Hematopoietic multipotent progenitor cell treated with erythropoietin and hydrocortisone succinate and interleukin-3 and kit ligand, for 15 days (in vitro differentiated cells): ENCODE measurements at regions not wholly inside any gene's neighbourhood (a gene's known extent, or its start where the extent isn't known, plus 50 kb on each side); places are given as distances from the start of the nearest gene placed in this dataset.

Experiments
- DNase-seq: peaks from one replicate; pipeline ENCODE4 v3.0.0-alpha.2; 2015; ENCODE audit warnings: low spot score

DNA sequence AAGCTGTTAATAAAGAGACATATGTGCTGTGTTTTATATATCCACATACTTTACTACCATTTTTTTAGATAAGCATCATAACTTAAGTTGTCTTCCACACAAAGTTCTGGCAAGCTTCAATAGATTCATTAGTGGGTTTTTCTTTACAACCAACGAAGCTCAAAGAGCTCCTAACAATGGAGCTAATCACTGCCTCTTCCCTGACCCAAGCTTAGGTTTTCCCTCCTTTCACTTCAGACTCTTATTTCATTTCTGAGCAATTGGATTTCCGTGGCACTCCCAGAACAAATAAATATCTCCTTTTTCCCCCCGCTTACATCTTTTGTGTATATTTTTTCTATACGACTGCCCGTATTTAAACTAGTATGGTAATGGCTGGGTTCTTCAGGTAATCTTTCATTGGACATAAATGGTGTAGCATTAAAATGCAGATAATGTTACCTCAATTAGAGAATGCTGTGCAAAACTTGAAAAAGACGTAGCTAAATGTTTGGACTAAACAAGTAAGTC lies 275.5 kb upstream of the TMEM161B start:
- no peak for DNase-seq

DNA sequence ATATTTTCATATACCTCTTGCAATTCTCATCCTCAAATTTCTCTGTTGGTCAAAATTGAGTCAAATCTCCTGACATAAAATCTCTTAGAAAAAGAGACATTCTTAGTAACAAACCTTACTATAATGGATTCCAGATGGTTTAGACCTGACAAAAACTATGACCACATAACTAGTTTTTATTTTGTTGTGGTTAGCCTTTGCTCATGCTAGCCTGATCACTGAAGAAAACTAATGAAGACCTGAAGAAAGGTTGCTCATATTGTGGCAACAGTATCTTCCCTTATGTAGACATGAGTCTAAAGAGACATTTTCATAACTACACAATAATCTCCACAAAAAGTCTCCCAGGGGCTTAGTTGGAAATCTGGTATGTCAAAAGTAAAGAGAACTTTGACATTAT lies 274.1 kb upstream of the TMEM161B start:
- no peak for DNase-seq

DNA sequence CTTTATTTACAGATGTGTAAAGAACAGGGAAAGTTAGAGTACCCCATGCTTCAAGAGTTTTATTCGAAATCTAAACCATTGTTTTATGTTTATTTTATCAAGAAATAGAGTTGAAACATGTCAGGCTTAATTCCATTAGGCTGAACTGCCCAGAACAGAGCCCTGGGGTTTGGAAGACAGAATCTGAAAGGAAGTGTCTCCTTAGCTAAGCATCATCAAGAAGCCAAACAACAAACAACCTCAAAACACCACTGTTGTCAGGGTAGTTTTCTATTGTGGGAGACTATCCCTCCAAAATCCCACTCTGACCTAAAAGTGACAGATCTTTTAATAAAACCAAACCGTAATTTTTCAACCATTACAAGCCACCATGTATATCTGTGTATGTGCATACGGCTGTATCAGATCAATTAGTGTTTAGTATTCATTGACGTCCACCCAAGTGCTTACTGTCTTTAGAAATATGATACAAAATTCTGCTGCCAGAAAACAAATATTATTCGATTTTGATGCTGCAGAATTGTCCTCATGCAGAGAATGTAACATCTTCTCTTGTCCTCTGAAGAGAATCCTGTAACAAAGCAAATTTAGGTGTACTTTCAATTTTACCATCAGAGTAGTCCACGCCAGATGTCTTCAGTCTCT lies 271.9 kb upstream of the TMEM161B start:
- no peak for DNase-seq

DNA sequence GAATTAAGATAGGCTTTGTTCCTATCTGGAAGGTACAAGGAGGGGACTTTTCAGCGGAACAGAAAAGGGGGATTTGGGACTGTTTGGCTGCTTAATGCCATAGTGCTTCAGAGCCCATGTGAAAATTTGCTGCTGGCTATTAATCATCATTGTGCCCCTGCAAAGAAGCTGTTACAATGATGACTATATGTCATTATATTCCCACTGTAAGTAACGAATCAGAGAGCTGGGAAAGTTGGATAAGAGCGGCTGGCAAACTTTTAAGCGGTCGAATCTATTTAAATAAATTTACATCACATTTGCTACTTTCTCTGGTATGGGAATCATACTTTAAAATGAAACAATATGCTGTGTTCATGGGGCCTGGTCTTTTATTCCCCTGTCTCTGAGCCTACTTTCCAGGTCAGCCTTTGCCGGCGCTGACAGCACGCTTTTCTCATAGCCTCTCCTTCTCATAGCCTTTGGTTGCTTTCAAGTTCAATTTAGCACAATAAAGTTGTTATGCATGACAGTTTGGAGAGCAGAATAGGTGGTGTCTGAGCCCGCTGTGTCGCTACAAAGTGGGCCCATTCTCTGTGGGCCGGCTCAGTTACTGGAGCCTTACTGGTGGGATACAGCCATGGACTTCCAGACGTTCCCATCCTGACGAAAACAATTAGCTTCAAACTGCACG lies 271.2 kb upstream of the TMEM161B start:
- DNase-seq: no peak

DNA sequence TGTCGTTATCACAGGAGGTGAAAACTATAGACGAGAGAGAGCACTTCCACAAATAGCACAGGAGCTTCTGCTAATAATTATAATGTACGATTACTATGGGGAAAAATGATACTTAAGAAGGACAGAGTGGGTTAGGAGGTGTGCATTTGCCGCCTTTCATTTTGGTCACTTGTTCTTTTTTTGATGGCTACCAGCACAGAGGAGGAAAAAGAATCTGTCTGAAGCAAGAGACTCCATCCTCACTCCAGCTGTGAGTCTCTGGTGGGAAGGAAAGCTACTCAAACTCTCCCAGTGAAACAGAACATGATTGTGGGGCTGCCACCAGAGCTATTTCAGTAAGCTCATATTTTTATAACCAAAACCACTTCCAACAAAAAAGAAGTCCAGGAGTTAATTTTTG lies 270.4 kb upstream of the TMEM161B start:
- DNase-seq: no peak

DNA sequence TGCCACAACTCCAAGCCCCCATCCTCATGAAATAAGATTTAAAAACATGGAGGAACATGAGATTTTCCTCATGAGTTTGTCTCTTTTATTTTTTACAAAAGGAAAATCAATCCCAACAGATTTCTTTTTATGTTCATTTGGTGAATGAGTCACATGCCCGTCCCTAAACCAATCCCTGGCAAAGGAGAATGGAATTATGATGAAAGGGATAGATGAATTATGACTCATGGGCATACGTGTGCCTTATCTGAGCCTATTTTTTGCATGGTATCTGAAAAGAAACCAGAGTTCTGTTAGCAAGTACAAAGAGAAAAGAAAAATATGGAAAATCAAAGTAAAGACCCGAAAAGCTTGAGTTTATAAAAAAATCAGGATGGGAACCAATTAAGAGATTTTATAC lies 267.5 kb upstream of the TMEM161B start:
- DNase-seq: no peak

DNA sequence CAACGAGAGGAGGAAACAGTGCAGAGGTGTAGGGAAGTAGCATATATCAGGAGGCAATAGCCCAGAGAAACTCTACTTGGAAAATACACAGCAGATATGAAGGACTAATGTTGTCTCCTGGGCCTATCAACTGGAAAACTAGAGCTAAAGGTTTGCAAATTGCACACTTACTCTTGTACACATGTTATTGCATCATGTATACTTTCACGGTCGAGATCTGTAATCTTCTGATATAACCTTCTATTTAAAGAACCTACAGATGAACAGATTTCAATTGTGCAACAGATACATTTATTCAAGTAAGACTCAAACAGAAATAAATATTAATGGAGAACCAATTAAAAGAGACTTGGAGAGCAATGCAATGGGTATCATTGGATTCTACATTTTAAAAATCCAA lies 256.3 kb upstream of the TMEM161B start:
- DNase-seq: no peak

DNA sequence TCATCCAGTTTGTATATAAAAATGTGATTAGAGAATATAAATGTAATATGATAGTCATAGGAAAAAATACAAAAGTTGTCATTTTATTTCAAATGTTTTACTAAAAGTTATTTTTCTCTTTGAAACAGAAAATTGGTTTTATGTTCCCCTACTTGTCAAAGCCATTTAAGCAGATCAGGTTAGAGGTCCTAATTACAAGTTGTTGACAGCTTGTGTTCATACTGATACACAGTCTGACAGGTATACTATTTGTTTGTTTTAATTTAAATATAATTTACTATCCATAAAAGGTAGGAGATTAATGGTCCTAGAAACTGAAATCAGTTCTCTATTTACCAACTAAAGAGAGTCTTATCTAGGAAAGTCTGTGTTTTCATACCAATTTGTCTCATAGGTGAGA lies 250.4 kb upstream of the TMEM161B start:
- no peak for DNase-seq

DNA sequence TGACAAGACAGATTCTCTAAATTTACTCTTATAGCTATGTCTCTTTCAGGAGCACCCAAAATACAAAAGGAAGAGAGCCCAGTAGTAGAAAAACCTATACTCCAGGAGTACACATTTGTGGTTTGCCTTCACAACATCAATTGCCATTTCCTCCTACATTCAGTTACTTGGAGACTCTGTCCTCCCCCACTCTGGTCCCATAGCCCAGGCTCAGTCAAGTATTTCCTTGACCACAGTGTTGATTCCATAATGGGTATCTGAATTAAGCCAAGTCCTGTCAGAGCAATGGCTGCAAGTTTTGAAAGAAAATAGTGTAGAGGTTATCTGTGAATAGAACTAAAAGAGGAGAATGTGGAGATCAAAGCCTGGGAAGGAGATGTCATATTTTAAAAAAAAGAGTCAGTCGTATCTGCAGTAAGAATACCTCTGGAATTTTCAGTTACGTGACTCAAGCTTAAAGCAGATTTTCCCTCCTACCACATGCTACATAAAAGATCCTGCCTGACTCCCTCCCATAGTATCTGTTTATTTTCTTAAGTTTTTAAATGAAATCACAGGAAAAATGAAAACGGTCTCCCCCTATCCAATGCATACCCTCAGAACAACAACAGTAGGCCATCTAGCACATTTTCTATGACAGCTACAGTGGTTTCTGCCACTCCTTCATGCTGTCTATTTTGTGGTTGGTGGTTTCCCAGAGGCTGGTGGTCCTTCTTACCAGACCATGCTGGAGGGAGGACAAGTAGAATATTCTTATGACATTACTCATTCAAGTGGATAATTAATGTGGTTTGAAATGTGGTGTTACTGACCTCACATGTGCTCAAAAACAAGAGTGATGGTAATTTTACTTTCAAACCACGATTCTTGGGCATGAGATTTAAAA lies 249.7 kb upstream of the TMEM161B start:
- DNase-seq: no peak

DNA sequence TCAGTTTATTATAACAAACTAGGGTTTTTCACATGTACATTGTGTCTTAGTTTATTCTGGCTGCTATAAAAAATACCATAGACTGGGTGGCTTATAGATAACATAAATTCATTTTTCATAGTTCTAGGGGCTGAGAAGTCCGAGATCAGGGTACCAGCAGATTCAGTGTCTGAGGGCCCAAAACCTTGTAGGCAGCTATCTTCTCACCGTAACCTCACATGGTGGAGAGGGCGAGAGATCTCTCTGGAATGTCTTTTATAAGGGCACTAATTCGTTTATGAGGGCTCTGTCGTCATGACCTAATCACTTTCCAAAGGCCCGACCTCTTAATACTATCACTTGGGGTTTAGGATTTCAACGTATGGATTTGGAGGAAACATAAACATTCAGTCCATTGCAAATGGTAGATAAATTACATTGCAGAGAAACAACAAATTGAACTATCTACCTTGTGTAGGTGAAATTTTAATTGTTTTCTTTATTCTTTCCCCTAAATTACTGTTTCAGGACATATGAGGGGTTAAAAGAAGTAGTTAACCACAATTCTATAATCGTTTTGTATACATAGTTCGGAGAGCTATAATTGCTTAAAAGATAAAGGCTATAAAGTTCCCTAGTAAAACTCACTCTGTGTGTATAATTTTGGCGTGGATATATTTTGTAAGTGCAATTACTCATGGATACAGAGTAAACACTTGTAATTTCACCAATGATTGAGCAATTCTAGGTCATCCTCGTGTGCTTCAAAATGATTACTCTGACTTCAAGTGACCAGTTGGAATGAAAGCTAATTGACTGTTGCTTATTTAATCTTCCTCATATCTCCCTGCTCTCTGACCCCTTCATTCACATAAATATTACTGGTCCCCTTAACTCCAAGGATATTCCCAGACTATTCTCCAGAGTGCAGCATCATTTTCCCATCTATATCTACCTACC lies 247.5 kb upstream of the TMEM161B start:
- DNase-seq: no peak

DNA sequence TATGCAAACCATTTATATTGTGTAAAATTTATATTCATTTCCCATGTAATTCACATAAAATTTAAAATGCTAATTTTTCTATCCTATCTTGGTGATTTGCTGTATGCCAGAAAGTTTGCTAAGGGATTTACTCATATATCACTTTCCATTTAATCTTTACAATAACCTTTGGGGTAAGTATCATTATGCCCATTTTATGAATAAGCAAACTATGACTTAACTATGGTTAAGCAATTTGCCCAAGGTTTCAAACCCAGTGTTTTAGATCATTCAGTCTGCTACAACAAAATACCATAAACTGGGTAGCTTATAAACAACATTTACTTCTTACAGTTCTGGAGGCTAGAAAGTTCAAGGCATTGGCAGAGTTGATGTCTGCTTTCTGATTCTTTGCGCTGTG lies 246.4 kb upstream of the TMEM161B start:
- no peak for DNase-seq

DNA sequence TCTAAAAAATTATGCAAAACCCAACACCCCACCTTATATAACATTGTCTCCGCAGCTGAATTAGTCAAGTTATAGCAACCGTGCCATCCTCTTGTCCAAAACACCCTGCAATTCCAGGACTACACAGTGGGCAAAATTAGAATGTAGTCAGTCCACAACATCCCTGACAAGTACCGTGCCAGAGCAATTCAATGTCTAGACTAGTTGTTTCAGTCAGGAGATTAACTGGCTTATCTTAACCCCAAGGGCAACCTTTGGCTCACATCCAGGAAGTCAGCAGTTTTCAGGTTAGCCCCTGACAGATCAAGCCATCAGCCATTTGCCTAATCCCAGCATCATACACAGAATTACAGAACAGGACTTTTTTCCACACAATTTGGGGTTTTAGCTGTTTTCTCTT lies 240.8 kb upstream of the TMEM161B start:
- DNase-seq: no peak

DNA sequence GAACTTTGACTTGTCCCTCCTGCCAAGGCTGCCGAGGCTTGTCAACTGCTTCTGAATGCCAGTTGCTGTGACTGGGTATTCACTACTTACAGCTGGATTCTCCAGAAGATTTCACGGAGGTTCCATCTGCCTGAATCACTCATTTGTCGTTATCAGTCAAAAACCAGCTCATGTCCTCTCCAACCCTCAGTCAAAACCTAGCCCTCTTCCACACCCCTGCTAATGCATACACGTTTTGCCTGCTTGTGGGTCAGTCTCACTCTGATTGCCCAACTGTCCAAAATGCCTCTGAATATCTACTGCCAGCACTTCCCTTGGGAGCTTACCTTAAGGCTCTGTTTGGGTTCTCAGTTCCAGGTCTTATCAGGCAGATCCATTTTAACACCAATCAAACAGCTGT lies 238.6 kb upstream of the TMEM161B start:
- DNase-seq: no peak

DNA sequence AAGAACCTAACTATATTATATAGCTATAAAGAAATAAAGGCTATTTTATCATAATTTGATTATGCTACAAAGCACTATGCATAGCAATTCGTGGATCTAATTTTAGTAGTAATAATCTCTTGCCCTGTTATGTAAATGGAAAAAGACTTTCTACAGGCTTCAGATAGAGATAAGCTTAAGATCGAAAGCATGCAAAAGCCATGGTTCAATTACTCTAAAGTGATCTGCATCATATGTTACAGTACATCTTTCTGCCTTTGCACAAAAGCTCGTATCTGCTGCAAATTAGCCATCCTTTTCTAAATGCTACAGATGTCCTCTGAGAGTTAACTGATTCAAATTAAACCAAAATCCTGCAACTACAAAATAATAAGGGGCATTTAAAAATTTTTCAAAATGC lies 234.8 kb upstream of the TMEM161B start:
- no peak for DNase-seq

DNA sequence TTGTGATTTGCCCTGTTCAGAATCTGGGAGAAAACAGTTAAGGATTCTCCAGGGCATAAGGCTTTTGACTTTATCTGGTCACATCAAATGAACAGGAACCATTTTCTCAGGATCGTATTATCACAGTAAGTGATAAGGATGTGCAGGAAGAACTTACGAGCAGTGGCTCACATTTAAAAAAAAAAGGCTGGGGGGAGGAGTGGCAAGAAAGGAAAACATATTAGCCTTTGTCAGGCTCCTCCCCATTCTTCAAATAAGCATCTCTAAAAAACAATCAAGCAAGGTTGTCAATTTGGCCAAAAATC lies 234.3 kb upstream of the TMEM161B start:
- no peak for DNase-seq

DNA sequence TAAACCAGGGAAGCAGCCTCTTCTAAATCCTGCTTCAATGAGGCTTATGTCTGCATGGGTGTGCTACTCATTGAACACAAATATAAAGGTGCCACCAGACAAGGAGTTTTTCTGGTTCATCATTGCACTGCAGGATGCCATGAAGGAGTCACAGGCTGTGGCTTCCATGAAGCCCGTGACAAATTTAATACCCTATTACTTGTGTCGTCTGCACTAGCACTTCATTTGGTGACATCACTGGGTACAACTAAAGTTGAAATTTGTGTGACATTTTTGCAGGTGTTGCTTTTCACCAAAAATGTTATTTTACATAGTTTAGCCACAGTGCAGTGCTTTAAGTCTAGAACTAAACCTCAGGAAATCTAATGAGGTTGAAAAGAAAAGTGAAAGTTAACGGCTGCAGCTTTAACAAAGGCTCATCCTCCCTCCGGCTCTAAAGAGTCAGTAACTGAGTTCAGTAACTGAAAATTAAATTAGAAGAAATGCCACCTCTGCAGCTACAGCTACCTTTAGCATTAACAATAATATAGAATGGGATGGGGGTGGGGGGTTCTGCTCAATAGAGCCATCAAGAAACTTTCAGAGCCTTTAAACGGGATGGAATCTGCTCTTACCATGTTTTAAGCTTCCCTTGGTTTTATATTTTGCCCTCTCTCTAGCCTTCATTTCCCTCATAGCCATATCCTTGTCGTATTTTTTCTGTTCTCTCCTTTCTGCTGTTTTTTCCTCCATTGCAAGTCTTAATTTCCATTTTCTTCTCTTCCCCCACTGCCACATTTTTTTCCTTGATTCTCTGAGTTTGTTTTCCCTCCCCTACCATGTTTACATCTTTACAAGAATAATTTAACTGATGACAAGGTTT lies 233.8 kb upstream of the TMEM161B start:
- DNase-seq: no peak

DNA sequence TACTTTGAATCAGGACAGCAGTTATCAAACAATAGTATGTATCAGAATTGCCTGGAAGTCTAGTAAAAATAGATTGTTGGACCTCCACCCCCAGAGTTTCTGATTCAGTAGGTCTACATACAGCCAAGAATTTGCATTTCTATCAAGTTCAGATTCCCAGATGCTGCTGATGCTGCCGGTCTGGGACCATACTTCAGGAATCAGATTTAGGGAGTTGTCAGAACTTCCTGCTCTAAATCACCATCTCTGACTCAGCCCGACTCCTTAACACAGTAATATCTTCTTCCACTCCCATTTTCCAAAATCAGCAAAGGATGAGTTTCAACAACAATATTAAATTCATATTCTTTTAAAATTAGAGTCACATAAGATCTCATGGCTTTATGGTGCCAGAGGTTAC lies 227.2 kb upstream of the TMEM161B start:
- no peak for DNase-seq

DNA sequence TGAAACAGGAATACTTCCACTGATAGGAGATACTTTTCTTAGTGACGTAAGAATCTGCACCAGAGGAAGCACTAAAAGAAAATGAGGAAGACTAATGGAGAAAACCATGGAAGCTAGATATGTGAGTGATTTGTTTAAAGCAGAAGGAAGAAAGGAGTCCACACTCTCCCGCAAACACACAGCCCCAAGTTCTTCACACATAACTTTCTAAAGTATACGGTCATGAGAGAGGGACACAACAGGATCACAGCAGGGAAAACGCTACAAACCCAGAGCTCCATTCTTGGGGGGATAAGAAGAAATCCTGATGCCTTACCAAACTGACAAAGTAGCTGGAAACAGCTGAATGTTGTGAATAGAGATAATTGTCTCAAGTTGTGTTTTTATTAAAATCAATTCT lies 222.2 kb upstream of the TMEM161B start:
- DNase-seq: no peak

DNA sequence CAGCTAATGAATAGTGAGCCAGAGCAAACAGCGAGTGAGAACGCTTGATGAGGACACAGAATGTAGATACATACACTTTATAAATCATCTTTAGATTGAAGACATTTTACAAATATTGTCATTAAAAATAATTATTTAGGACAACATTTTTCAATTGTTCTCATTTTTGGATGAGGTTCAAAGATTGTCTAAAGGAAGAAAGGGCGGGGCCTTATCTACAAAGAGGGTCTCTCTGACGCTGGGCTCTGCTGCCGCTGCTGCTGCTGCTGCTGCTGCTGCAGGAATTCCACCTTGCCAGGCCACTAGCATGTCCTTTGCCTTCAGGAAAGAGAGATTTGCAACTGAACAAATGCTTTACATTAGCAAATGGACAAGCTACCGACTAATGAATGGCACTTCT lies 220.7 kb upstream of the TMEM161B start:
- DNase-seq: no peak

DNA sequence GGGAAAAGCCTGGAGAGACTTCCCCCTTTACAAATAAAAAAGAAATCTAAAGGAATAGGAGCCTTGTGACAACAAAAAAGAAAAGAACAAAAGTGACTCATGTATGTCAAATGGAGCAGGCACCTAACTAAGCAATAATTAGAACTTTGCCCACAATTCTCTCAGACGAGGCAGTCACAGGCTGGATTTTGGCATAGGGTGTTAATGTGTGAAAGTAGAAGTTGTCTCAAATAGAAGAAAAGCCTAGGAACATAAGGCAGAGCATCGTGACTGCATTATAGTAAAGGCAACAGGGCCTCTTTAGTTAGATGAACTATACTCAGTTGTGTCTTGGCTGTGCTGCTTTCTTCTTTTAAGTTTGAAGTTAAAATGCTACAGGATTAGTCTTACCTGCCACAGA lies 219.9 kb upstream of the TMEM161B start:
- no peak for DNase-seq

DNA sequence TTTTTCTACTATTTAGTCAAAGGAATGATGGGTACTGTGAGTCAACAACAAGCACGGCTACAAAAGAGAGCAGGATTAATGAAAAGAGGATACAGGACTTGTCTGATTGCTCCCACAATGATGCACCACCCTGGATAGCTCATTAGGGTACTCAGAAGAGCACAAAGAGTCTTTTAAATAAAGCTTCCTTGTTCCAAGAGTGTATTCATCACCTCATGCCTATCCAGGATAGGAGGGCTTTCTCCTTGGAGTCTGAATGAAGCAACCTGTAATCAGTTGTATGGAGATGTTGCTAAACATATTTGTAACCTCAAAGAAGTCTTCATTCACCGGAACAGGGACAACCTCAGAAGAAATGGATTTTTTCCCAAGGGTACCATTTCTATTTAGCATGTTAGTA lies 219.5 kb upstream of the TMEM161B start:
- no peak for DNase-seq
